NCI-H1092 treated with DMSO at 0.1 percent for 48 hours (cell line): ENCODE measurements at regions not wholly inside any gene's neighbourhood (a gene's known extent, or its start where the extent isn't known, plus 50 kb on each side); places are given as distances from the start of the nearest gene placed in this dataset.

Source experiments
- DNase-seq: peaks from one replicate; lab custom pipeline; 2025; lab: John Stamatoyannopoulos, UW

- no peak for DNase-seq
These were observed 68.0 kb upstream of the HES1 start for GRCh38 chr3:194067949-194068362.

DNA sequence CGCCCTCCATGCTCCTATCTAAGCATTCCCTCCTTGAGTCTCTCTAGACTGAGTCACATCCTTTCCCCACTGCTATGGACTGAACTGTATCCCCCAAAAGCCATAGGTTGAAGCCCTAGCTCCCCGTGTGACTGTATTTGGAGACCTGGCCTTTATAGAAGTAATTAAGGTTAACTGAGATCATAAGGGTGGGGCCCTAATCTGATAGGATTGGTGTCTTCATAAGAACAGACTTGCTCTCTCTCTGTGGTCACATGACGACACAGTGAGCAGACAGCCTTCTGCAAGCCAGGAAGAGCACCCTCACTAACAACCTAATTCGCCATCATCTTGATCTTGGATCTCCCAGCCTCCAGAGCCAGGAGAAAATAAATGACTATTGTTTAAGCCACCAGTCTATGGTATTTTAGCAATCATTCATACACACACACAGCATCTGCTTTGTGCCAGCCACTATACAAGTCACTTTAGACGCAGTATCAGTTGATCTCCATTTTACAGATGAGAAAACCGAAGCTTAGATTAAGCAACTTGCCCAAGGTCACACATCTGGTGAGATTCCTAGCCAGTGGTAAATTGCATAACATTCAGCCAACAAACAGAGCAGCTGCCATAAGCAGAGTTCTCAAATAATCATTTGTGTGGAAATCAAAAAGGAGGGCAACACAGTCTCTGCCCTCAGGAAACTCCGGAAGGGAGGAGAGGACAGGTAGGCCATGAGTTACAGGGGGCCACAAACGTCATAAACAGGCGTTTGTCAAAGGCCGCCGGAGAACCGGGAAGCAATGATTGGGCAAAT lies 66.3 kb upstream of the HES1 start:
- no peak for DNase-seq

GRCh38 chr3:194070220-194070633 lies 65.7 kb upstream of the HES1 start:
- no peak for DNase-seq

DNA sequence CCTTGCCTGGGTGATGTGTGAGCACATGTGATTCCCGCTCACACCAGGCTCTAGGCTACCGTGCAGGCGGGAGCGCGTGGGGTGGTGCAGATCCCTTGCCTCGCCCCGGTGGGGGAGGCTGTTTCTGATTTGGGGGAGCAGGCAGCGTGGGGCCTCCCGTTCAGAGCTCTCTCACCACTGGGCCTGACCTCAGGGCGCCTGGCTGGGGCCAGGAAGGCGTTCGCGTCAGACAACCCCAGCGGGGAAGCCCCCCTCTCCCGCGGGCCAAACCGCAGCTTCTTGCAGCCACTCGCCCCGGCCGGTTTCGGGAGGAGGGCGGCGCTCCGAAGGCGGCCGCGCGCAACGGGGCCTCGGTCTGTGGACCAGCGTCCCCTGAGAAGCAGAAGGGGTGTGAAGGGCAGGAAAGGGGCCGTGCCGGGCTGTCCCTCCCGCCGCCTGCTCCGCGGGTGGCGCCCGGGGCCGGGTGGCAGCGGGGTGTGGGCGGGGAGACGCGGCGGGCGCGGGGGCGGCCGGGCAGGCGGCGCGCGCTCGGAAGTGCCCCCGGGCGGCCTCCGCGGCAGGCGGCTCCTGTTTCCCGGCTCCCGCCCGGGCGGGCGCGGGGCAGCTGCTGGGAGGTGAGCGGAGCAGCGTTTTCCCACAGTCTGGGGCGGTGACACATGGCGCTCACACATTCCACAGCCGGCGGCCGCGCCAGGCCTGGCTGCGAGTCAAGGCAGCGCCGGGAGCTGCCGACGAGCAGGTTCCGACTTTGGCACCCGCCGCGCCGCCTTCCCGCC lies 65.1 kb upstream of the HES1 start:
- peak; percentile 56 for DNase-seq

- DNase-seq, result no peak
These were observed 63.9 kb upstream of the HES1 start for GRCh38 chr3:194072097-194072428.

GRCh38 chr3:194072691-194073279 lies 63.2 kb upstream of the HES1 start:
- DNase-seq, result no peak

- no peak for DNase-seq
These were observed 62.0 kb upstream of the HES1 start for GRCh38 chr3:194073926-194074325.

DNA sequence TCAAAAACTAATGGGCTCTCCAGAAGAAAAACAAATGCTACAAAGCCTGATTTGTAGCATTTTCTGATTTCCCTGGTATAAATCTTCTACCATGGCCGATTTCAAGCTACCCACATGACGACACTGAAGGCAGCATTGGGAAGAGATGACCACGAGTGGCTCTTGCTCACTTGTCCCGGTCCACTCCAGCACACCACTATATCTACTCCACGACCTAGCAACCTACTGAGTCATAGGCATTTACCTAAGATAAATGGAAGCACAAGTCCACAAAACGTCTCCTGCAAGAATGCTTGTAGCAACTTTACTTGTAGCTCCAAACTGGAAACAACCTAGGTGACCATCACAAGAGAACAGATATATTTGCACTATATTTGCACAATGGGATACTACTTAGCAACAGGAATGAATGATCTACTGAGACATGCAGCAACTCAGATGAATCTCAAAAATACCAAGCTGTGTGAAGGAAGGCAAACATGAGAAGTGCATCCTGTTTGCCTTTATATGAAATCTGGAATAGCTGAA lies 60.8 kb upstream of the HES1 start:
- DNase-seq, result no peak

GRCh38 chr3:194075802-194076460 lies 60.0 kb upstream of the HES1 start:
- no peak for DNase-seq

DNA sequence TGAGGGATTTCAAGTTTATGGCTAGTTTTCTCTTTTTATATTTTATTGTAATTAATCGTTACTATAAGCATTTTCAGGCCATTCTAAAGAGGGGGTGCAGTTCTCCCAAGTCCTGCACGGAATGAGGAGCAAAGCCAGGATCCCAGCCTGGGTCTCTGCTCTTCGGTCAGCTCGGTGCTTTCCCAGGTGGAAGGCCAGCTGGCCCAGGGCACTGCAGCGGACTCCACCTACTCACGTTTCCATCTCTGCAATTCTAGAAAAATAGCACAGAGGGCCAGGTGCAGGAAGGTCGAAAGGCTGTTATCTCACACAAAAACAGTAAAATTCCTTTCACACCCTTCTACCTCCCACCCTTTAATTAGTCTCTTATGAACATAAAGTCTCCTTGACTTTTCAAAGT lies 59.5 kb upstream of the HES1 start:
- no peak for DNase-seq

- no peak for DNase-seq
These were observed 58.3 kb upstream of the HES1 start for GRCh38 chr3:194077602-194078001.

DNA sequence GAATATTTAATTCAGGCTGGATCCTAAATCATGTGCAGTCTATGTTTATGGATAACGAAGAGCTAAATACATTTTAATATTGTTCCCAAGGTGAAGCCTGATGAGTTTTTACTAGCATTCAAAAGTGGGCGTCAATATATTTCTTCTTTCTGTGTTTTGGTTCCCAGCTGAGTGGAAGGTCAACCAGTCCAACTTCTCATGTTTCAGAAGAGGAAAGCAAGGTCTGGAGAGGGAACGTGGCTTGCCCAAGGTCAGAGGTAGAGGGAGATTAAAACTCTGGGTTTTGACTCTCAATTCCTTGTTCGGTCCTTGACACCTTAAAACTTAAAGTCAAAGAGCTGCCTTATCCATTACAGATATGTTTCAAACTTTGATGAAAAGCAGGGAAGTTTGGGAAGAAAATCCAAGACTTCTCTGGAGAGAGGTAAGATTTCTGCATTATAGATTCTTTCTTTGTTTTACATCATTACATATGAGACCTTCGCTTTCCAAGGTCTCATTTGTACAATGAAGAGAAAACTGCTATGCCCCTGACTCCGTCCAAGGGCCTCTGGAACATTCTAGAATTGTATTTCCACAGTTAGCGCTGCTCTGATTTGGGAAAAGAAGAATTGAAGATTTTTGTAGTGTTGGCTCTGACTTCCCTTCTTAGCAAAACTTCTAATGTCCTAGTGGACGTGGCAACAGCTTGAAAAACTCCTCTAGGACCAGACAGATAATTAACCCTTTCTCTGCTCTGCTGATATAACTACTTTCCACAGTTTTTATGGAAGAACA lies 57.7 kb upstream of the HES1 start:
- no peak for DNase-seq

DNA sequence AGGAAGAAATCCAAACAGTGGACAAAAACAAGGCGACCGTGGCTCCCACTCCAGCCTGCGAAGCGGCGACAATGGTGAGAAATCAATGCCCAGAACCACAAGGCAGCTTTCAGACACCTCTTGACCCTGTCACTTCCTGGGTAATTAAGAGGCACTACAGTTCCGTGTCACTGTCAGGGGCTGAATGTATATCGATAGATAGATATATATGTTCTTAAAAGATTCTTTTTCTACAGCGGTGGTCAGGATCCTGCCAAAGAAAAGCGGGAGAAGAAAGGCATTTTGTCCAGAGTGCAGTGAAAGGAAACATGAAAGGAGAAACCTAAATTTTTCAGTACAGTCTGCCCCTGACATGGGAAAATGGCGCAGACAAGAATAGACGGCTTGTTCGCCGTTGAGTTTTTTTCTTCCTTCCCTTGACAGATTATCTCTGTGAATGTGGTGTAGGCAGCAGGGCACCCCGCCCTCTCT lies 56.2 kb upstream of the HES1 start:
- no peak for DNase-seq

DNA sequence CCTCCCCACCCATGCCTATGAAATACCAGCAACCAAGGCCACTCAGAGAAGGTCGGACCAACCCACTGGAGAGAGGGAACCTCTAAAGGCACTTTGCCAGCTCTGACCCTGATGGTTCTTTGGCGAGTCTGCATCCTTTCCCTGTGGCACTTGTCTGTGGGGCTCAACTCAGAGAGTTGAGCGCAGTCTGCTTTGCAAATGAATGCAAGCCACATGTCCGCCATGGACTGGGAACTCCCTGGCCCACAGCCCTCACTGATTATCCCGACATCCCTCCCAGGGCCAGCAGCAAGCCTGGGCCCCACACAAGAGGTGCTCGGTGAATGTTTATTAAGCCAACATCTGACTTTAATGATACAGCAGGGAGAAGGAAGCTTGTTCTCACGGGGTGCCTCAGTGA lies 55.5 kb upstream of the HES1 start:
- no peak for DNase-seq

GRCh38 chr3:194080913-194081800 lies 54.8 kb upstream of the HES1 start:
- DNase-seq, result no peak

- no peak for DNase-seq
These were observed 54.1 kb upstream of the HES1 start for GRCh38 chr3:194081826-194082225.

GRCh38 chr3:194082743-194083636 lies 53.0 kb upstream of the HES1 start:
- no peak for DNase-seq

GRCh38 chr3:194083637-194084224 lies 52.2 kb upstream of the HES1 start:
- DNase-seq, result no peak

DNA sequence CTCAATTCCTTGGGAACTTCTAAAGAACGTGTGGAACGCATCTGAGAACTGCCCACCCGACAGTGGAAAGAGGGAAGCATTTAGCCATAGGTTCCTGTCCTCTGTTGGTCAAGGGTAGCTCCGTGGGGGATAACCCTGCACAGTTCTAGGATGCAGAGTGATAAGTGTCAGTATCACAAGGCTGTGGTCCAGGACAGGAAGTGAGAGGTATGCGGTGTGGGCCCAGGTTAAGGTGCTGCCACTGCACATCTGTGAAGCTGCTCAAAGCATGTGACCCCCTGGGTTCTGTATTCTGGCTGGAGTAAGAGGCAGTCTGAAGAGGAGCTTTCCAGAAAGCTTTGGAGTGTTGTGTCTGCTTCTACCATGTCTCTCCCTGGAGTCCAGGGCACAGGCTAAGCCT lies 51.7 kb upstream of the HES1 start:
- no peak for DNase-seq
